WTC11 (cell line): ENCODE measurements at regions not wholly inside any gene's neighbourhood (a gene's known extent, or its start where the extent isn't known, plus 50 kb on each side); places are given as distances from the start of the nearest gene placed in this dataset.

Experiments used
- ATAC-seq: fragments of 200-7000 bp; cut with Tn5 transposase; 2 replicates; pipeline ENCODE4 v1.10.0; 2021; ENCODE audit warnings: mild to moderate bottlenecking, moderate library complexity
- CTCF ChIA-PET: fragments of 300-600 bp; sonication (Branson Sonifier 250); formaldehyde crosslinking; loops from one replicate; lab custom pipeline; 2021; ENCODE audit warnings: antibody characterized with exemption; lab: Charles Lee
- POLR2A ChIA-PET: fragments of 350-600 bp; sonication (Branson Sonifier 250); formaldehyde crosslinking; loops from one replicate; lab custom pipeline; 2021; ENCODE audit warnings: antibody characterized with exemption; lab: Charles Lee
- DNase-seq: peaks from one replicate; pipeline ENCODE4 v3.0.0; 2021; ENCODE audit warnings: low spot score
- H3K27ac Mint-ChIP-seq: 2 replicates; pipeline ENCODE4 v1.8.0; 2021; ENCODE audit warnings: mixed read lengths
- H3K27me3 Mint-ChIP-seq: 2 replicates; pipeline ENCODE4 v1.8.0; 2021; ENCODE audit warnings: low read depth, mild to moderate bottlenecking, moderate library complexity, mixed read lengths
- H3K36me3 Mint-ChIP-seq: 2 replicates; pipeline ENCODE4 v1.8.0; 2021; ENCODE audit warnings: mixed read lengths
- H3K4me1 Mint-ChIP-seq: 2 replicates; pipeline ENCODE4 v1.8.0; 2022; ENCODE audit warnings: mixed read lengths
- H3K4me3 Mint-ChIP-seq: 2 replicates; pipeline ENCODE4 v1.8.0; 2021; ENCODE audit warnings: mild to moderate bottlenecking, moderate library complexity, mixed read lengths
- H3K9me3 Mint-ChIP-seq: 2 replicates; pipeline ENCODE4 v1.8.0; 2021; ENCODE audit warnings: mixed read lengths
- CREB1 ChIP-seq: sonication (generic); formaldehyde crosslinking; IDR thresholded peaks from 2 replicates; pipeline ENCODE4 v1.8.0; 2023; ENCODE audit warnings: mild to moderate bottlenecking, missing genetic modification reagents
- FOXK1 ChIP-seq: sonication (generic); formaldehyde crosslinking; IDR thresholded peaks from 2 replicates; pipeline ENCODE4 v1.8.0; 2022; ENCODE audit warnings: mild to moderate bottlenecking, moderate library complexity, missing genetic modification reagents
- HMGA2 ChIP-seq: fragments of 250-450 bp; sonication (Bioruptor Pico); IDR thresholded peaks from 2 replicates; pipeline ENCODE4 v1.4.0; 2021; ENCODE audit warnings: mild to moderate bottlenecking, moderate library complexity
- MXD4 ChIP-seq: fragments of 250-450 bp; sonication (Bioruptor Pico); IDR thresholded peaks from 2 replicates; pipeline ENCODE4 v1.8.0; 2021; ENCODE audit warnings: mild to moderate bottlenecking, moderate library complexity, borderline replicate concordance
- NFE2L1 ChIP-seq: sonication (generic); formaldehyde crosslinking; IDR thresholded peaks from 2 replicates; pipeline ENCODE4 v1.8.1; 2023; ENCODE audit warnings: missing genetic modification reagents
- SMAD3 ChIP-seq: sonication (generic); formaldehyde crosslinking; IDR thresholded peaks from 2 replicates; pipeline ENCODE4 v1.8.0; 2022; ENCODE audit warnings: missing genetic modification reagents, mild to moderate bottlenecking, borderline replicate concordance
- SP1 ChIP-seq: sonication (generic); formaldehyde crosslinking; conservative IDR thresholded peaks from 2 replicates; pipeline ENCODE4 v1.8.1; 2022; ENCODE audit warnings: missing genetic modification reagents
- ZNF671 ChIP-seq: fragments of 250-450 bp; sonication (Bioruptor Pico); IDR thresholded peaks from 2 replicates; pipeline ENCODE4 v1.8.0; 2021; ENCODE audit warnings: mild to moderate bottlenecking
- TF ChIP-seq, protein P1 (sequence below): sonication (generic); formaldehyde crosslinking; IDR thresholded peaks from 2 replicates; pipeline ENCODE4 v1.8.0; 2023; ENCODE audit warnings: missing genetic modification reagents, mild to moderate bottlenecking, borderline replicate concordance
- TF ChIP-seq, protein P2 (sequence below): sonication (generic); formaldehyde crosslinking; IDR thresholded peaks from 2 replicates; pipeline ENCODE4 v1.8.1; 2022; ENCODE audit warnings: low read depth, mild to moderate bottlenecking, moderate library complexity, missing genetic modification reagents, borderline replicate concordance
- TF ChIP-seq, protein P3 (sequence below): sonication (generic); formaldehyde crosslinking; IDR thresholded peaks from 2 replicates; pipeline ENCODE4 v1.8.0; 2022; ENCODE audit warnings: mild to moderate bottlenecking, missing genetic modification reagents
- TF ChIP-seq, protein P4 (sequence below): fragments of 250-450 bp; sonication (Bioruptor Pico); IDR thresholded peaks from 2 replicates; pipeline ENCODE4 v1.9.0; 2021; ENCODE audit warnings: mild to moderate bottlenecking

DNA sequence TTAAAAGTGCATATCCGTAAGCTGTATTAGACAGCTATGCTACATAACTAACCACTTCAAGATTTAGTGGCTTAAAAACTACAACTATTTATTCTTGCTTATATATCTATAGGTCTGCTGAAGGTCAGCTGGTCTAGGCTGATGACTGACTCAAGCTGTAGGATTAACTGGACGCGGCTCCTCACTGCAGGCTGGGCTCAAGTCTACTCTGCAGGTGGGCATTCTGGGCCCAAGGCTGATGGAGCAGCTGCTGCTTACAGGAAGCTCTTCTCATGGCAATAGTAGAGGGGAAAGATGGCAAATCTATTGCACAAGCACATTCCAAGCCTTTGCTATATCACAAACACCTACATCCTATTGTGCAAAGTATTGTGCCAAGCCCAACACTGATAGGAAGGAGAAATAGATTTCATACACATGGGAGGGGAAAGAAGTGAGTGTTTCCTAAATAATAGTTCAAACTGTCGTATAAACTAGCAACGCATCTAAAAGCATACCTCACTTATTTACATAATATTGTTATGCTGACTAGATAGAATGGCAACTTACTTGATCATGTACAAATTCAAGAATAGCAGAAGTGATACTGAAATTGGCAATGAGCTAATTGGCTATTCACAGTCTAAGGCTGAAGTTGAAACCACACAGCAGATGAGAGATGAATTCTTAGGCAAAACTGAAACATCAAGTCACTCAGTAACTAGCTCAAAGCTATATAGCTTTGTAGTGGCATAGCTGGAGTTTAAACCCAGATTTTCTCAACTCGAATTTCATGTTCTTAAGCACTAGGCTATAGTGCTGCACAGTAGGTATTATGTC lies 263.8 kb downstream of the NKX6-1 start (continued):
- no peak for TF ChIP-seq MXD4 (CRISPR knock-in tag)
- TF ChIP-seq, protein P1, sequence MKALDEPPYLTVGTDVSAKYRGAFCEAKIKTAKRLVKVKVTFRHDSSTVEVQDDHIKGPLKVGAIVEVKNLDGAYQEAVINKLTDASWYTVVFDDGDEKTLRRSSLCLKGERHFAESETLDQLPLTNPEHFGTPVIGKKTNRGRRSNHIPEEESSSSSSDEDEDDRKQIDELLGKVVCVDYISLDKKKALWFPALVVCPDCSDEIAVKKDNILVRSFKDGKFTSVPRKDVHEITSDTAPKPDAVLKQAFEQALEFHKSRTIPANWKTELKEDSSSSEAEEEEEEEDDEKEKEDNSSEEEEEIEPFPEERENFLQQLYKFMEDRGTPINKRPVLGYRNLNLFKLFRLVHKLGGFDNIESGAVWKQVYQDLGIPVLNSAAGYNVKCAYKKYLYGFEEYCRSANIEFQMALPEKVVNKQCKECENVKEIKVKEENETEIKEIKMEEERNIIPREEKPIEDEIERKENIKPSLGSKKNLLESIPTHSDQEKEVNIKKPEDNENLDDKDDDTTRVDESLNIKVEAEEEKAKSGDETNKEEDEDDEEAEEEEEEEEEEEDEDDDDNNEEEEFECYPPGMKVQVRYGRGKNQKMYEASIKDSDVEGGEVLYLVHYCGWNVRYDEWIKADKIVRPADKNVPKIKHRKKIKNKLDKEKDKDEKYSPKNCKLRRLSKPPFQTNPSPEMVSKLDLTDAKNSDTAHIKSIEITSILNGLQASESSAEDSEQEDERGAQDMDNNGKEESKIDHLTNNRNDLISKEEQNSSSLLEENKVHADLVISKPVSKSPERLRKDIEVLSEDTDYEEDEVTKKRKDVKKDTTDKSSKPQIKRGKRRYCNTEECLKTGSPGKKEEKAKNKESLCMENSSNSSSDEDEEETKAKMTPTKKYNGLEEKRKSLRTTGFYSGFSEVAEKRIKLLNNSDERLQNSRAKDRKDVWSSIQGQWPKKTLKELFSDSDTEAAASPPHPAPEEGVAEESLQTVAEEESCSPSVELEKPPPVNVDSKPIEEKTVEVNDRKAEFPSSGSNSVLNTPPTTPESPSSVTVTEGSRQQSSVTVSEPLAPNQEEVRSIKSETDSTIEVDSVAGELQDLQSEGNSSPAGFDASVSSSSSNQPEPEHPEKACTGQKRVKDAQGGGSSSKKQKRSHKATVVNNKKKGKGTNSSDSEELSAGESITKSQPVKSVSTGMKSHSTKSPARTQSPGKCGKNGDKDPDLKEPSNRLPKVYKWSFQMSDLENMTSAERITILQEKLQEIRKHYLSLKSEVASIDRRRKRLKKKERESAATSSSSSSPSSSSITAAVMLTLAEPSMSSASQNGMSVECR (CRISPR knock-in tag), result no peak
- no peak for TF ChIP-seq ZNF671 (CRISPR knock-in tag)

DNA sequence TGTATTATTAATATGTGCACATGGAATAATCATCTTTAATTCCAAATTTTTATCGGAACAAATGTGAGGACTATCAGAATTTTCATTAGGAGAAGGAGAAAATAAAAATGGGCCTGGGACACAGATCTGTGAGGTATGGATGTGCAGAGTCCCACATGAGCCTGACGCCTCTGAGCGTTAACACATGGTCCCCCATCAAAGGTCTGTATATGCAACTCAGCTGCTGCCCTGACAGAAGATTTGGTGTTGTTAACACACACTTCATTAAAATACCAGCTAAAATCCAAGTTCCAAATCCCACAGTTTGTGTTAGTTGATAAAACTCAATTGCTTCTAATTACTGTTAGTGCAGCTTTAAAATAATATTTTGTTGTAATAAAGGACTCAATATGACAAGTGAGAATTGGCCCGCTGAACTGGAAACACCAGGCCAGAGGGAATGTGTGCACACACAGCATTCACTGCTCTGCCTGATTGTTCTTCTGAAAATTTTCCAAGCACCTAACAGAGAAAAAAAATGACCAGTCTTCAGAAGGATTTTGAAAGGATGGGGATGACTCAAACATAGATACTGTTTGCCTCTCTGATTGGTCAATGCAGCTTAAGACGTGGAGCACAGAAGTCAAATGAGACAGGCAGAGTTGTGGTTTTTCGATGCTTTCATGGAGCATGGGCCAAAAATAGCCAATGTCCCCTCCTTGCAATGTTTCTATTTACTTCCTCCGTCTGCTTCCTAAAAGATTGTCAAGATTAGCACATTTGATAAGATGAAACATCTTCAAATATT lies 266.6 kb downstream of the NKX6-1 start:
- TF ChIP-seq, protein P2, sequence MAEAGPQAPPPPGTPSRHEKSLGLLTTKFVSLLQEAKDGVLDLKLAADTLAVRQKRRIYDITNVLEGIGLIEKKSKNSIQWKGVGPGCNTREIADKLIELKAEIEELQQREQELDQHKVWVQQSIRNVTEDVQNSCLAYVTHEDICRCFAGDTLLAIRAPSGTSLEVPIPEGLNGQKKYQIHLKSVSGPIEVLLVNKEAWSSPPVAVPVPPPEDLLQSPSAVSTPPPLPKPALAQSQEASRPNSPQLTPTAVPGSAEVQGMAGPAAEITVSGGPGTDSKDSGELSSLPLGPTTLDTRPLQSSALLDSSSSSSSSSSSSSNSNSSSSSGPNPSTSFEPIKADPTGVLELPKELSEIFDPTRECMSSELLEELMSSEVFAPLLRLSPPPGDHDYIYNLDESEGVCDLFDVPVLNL (CRISPR knock-in tag), result no peak
- TF ChIP-seq SP1 (no peak), SMAD3 (CRISPR knock-in tag) (no peak), MXD4 (CRISPR knock-in tag) (no peak), FOXK1 (CRISPR knock-in tag) (no peak), NFE2L1 (CRISPR knock-in tag) (no peak), HMGA2 (CRISPR knock-in tag) (no peak), CREB1 (CRISPR knock-in tag) (no peak)
- TF ChIP-seq, protein P3, sequence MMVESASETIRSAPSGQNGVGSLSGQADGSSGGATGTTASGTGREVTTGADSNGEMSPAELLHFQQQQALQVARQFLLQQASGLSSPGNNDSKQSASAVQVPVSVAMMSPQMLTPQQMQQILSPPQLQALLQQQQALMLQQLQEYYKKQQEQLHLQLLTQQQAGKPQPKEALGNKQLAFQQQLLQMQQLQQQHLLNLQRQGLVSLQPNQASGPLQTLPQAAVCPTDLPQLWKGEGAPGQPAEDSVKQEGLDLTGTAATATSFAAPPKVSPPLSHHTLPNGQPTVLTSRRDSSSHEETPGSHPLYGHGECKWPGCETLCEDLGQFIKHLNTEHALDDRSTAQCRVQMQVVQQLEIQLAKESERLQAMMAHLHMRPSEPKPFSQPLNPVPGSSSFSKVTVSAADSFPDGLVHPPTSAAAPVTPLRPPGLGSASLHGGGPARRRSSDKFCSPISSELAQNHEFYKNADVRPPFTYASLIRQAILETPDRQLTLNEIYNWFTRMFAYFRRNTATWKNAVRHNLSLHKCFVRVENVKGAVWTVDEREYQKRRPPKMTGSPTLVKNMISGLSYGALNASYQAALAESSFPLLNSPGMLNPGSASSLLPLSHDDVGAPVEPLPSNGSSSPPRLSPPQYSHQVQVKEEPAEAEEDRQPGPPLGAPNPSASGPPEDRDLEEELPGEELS (CRISPR knock-in tag), result no peak
- TF ChIP-seq, protein P4, sequence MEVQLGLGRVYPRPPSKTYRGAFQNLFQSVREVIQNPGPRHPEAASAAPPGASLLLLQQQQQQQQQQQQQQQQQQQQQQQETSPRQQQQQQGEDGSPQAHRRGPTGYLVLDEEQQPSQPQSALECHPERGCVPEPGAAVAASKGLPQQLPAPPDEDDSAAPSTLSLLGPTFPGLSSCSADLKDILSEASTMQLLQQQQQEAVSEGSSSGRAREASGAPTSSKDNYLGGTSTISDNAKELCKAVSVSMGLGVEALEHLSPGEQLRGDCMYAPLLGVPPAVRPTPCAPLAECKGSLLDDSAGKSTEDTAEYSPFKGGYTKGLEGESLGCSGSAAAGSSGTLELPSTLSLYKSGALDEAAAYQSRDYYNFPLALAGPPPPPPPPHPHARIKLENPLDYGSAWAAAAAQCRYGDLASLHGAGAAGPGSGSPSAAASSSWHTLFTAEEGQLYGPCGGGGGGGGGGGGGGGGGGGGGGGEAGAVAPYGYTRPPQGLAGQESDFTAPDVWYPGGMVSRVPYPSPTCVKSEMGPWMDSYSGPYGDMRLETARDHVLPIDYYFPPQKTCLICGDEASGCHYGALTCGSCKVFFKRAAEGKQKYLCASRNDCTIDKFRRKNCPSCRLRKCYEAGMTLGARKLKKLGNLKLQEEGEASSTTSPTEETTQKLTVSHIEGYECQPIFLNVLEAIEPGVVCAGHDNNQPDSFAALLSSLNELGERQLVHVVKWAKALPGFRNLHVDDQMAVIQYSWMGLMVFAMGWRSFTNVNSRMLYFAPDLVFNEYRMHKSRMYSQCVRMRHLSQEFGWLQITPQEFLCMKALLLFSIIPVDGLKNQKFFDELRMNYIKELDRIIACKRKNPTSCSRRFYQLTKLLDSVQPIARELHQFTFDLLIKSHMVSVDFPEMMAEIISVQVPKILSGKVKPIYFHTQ, result no peak
- Mint-ChIP-seq H3K36me3 (no peaks in the 10 kb centered on the region), H3K27ac (no peak overlapping the region), H3K9me3 (no peaks in the 10 kb centered on the region), H3K4me1 (peaks cover 8% of the 10 kb centered on the region), H3K27me3 (no peaks in the 10 kb centered on the region; the same call in 1 of the 2 replicates), H3K4me3 (no peak overlapping the region)
- POLR2A ChIA-PET, result no interaction called here
- ATAC-seq (no peak), DNase-seq (no peak)
- CTCF ChIA-PET, result interaction anchor here (1.3 kb wide), 1 partner anchor 479 kb away, joined by 3 read pairs; no protein-coding TSS in a partner anchor
